SK-N-SH (cell line): ENCODE measurements at regions not wholly inside any gene's neighbourhood (a gene's known extent, or its start where the extent isn't known, plus 50 kb on each side); places are given as distances from the start of the nearest gene placed in this dataset.

Source experiments
- CTCF ChIA-PET: fragments of 300-600, 350-600 bp; formaldehyde crosslinking; extraction: SDS; loops from one replicate; lab custom pipeline; 2021; lab: Yijun Ruan, JAX
- POLR2A ChIA-PET: fragments of 350-600 bp; sonication (Branson Sonifier 250); formaldehyde crosslinking; extraction: SDS; loops from one replicate; lab custom pipeline; 2020; ENCODE audit warnings: antibody characterized with exemption, inconsistent platforms; lab: Yijun Ruan, JAX
- DNase-seq: peaks from one replicate; pipeline ENCODE4 v3.0.0; 2012
- H2AFZ ChIP-seq: fragments of 200-600 bp; sonication (generic); 2 replicates; pipeline ENCODE4 v1.8.1; 2016; ENCODE audit warnings: antibody characterized with exemption, mild to moderate bottlenecking, low read depth
- H3F3A ChIP-seq: fragments of 200-600 bp; sonication (generic); replicated peaks from 2 replicates; pipeline ENCODE3; 2016; ENCODE audit warnings: antibody characterized with exemption, mild to moderate bottlenecking; ENCODE audit not compliant: insufficient read depth
- H3K27ac ChIP-seq, 2 experiments: fragments of 200-500 bp in 1 of 2; fragments of 200-600 bp in 1 of 2; sonication (Bioruptor generic) in 1 of 2; sonication (generic), shearing (Covaris generic) in 1 of 2; 2 replicates each; pipeline versions ENCODE4 v1.5.1 to v1.6.1; 2014 to 2016; ENCODE audit warnings: low read depth in 2 of 2, inconsistent platforms in 1 of 2, low read length in 1 of 2, mild to moderate bottlenecking in 1 of 2, mixed read lengths in 1 of 2
- H3K27me3 ChIP-seq: fragments of 200-600 bp; sonication (generic), shearing (Covaris generic); 2 replicates; pipeline ENCODE4 v1.6.1; 2016; ENCODE audit warnings: mixed run types; ENCODE audit not compliant: insufficient read depth
- H3K36me3 ChIP-seq, 2 experiments: fragments of 200-500 bp in 1 of 2; fragments of 200-600 bp in 1 of 2; sonication (Bioruptor generic) in 1 of 2; sonication (generic) in 1 of 2; replicated peaks in 1 of 2; 2 replicates each; pipeline versions ENCODE3 to v1.5.1; 2014 to 2016; ENCODE audit warnings: low read length in 1 of 2, mild to moderate bottlenecking in 1 of 2; ENCODE audit not compliant: insufficient read depth in 2 of 2, control insufficient read depth in 1 of 2
- H3K4me1 ChIP-seq, 2 experiments: fragments of 200-500 bp in 1 of 2; fragments of 200-600 bp in 1 of 2; sonication (Bioruptor generic) in 1 of 2; sonication (generic), shearing (Covaris generic) in 1 of 2; 2 replicates each; pipeline versions ENCODE4 v1.5.1 to v1.6.1; 2014 to 2016; ENCODE audit warnings: low read depth in 1 of 2, low read length in 1 of 2, mixed run types in 1 of 2; ENCODE audit not compliant: insufficient read depth in 2 of 2, control insufficient read depth in 1 of 2
- H3K4me2 ChIP-seq: fragments of 200-600 bp; sonication (generic), shearing (Covaris generic); 2 replicates; pipeline ENCODE4 v1.6.1; 2017; ENCODE audit warnings: mixed run types
- H3K4me3 ChIP-seq, 2 experiments: fragments of 200-500 bp in 1 of 2; fragments of 200-600 bp in 1 of 2; sonication (Bioruptor generic) in 1 of 2; sonication (generic), shearing (Covaris generic) in 1 of 2; 2 replicates each; pipeline versions ENCODE4 v1.5.1 to v1.8.1; 2014 to 2016; ENCODE audit warnings: low read depth in 2 of 2, inconsistent platforms in 1 of 2, low read length in 1 of 2, mild to moderate bottlenecking in 1 of 2, mixed read lengths in 1 of 2, moderate library complexity in 1 of 2
- H3K79me2 ChIP-seq: fragments of 200-600 bp; sonication (generic); 2 replicates; pipeline ENCODE4 v1.8.1; 2017; ENCODE audit warnings: mild to moderate bottlenecking; ENCODE audit not compliant: insufficient read depth
- H3K9ac ChIP-seq: fragments of 200-600 bp; sonication (generic); 2 replicates; pipeline ENCODE4 v1.6.1; 2017; ENCODE audit warnings: mixed run types
- H3K9me2 ChIP-seq: fragments of 200-600 bp; sonication (generic); 2 replicates; pipeline ENCODE4 v1.6.1; 2017; ENCODE audit warnings: mixed run types
- H3K9me3 ChIP-seq: fragments of 200-600 bp; sonication (generic); 2 replicates; pipeline ENCODE4 v1.6.1; 2017; ENCODE audit warnings: mixed run types, mild to moderate bottlenecking, moderate library complexity
- H4K20me1 ChIP-seq: fragments of 200-600 bp; sonication (generic); 2 replicates; pipeline ENCODE4 v1.6.1; 2017; ENCODE audit warnings: mild to moderate bottlenecking, mixed run types; ENCODE audit not compliant: insufficient read depth
- CHD2 ChIP-seq: fragments of 150-350 bp; IDR thresholded peaks from 2 replicates; pipeline ENCODE4 v1.6.1; 2018; ENCODE audit warnings: low read length; ENCODE audit not compliant: partially characterized antibody
- ELF1 ChIP-seq: IDR thresholded peaks from 2 replicates; pipeline ENCODE4 v1.4.0; 2012
- EZH2phosphoT487 ChIP-seq: fragments of 200-600 bp; sonication (generic); IDR thresholded peaks from 2 replicates; pipeline ENCODE4 v1.6.1; 2017; ENCODE audit warnings: low read depth, mixed run types, mild to moderate bottlenecking, antibody characterized with exemption, moderate library complexity, borderline replicate concordance
- FOSL2 ChIP-seq: IDR thresholded peaks from 2 replicates; pipeline ENCODE4 v1.4.0; 2012; ENCODE audit warnings: low read depth, mild to moderate bottlenecking, moderate library complexity, borderline replicate concordance
- FOXJ3 ChIP-seq: sonication (generic); formaldehyde crosslinking; IDR thresholded peaks from 2 replicates; pipeline ENCODE4 v1.5.1; 2020; ENCODE audit warnings: mild to moderate bottlenecking, missing genetic modification reagents
- GABPA ChIP-seq: IDR thresholded peaks from 2 replicates; pipeline ENCODE4 v1.4.0; 2012; ENCODE audit warnings: low read depth, mild to moderate bottlenecking
- GATA2 ChIP-seq: sonication (generic); formaldehyde crosslinking; IDR thresholded peaks from 2 replicates; pipeline ENCODE4 v1.5.0; 2020; ENCODE audit warnings: mild to moderate bottlenecking, missing genetic modification reagents
- JUND ChIP-seq: IDR thresholded peaks from 2 replicates; pipeline ENCODE4 v1.4.0; 2012
- MAX ChIP-seq: IDR thresholded peaks from 2 replicates; pipeline ENCODE4 v1.4.0; 2012; ENCODE audit warnings: low read depth
- MXI1 ChIP-seq: IDR thresholded peaks from 2 replicates; pipeline ENCODE4 v1.6.1; 2012; ENCODE audit warnings: mild to moderate bottlenecking, low read depth, low read length, improper control_type of control experiment
- NFIC ChIP-seq: IDR thresholded peaks from 2 replicates; pipeline ENCODE4 v1.4.0; 2012; ENCODE audit warnings: borderline replicate concordance
- NRF1 ChIP-seq: IDR thresholded peaks from 2 replicates; pipeline ENCODE4 v1.6.1; 2012; ENCODE audit warnings: low read depth, mild to moderate bottlenecking, low read length
- POLR2AphosphoS5 ChIP-seq: IDR thresholded peaks from 2 replicates; pipeline ENCODE4 v1.6.1; 2012; ENCODE audit warnings: low read depth, low read length
- RAD21 ChIP-seq: IDR thresholded peaks from 2 replicates; pipeline ENCODE4 v1.6.1; 2012; ENCODE audit warnings: mild to moderate bottlenecking, low read length
- RCOR1 ChIP-seq: fragments of 150-350 bp; IDR thresholded peaks from 2 replicates; pipeline ENCODE4 v1.6.1; 2017; ENCODE audit warnings: antibody characterized with exemption, low read length
- REST ChIP-seq: IDR thresholded peaks from 2 replicates; pipeline ENCODE4 v1.6.1; 2012; ENCODE audit warnings: mild to moderate bottlenecking, low read depth, low read length, moderate library complexity
- RFX5 ChIP-seq: IDR thresholded peaks from 2 replicates; pipeline ENCODE4 v1.6.1; 2012; ENCODE audit warnings: mild to moderate bottlenecking, improper control_type of control experiment, low read length
- RXRA ChIP-seq: IDR thresholded peaks from 2 replicates; pipeline ENCODE4 v1.4.0; 2012; ENCODE audit warnings: low read depth, mild to moderate bottlenecking, borderline replicate concordance
- SIN3A ChIP-seq: IDR thresholded peaks from 2 replicates; pipeline ENCODE4 v1.6.1; 2012; ENCODE audit warnings: low read depth, mild to moderate bottlenecking, low read length, moderate library complexity, borderline replicate concordance
- SMC3 ChIP-seq: IDR thresholded peaks from 2 replicates; pipeline ENCODE4 v1.6.1; 2012; ENCODE audit warnings: low read depth, low read length, improper control_type of control experiment
- TAF1 ChIP-seq: IDR thresholded peaks from 2 replicates; pipeline ENCODE4 v1.6.1; 2012; ENCODE audit warnings: low read depth, mild to moderate bottlenecking, low read length, moderate library complexity, borderline replicate concordance
- TEAD4 ChIP-seq: IDR thresholded peaks from 2 replicates; pipeline ENCODE4 v1.4.0; 2012; ENCODE audit warnings: mild to moderate bottlenecking, borderline replicate concordance; ENCODE audit not compliant: insufficient read depth
- USF2 ChIP-seq: fragments of 150-350 bp; IDR thresholded peaks from 2 replicates; pipeline ENCODE4 v1.6.1; 2017; ENCODE audit warnings: antibody characterized with exemption, low read length, low read depth, borderline replicate concordance
- YY1 ChIP-seq: IDR thresholded peaks from 2 replicates; pipeline ENCODE4 v1.4.0; 2012; ENCODE audit warnings: low read depth, mild to moderate bottlenecking
- ZBTB33 ChIP-seq: IDR thresholded peaks from 2 replicates; pipeline ENCODE4 v1.4.0; 2012; ENCODE audit warnings: low read depth, borderline replicate concordance
- WGBS: methylation state at CpG from one replicate; pipeline ENCODE4 v1.1.6; 2017; ENCODE audit warnings: low lambda C conversion rate; 5-methylcytosine and 5-hydroxymethylcytosine counted together

- ChIA-PET POLR2A (no interaction called here), CTCF (no interaction called here)
- Histone ChIP-seq H3K9ac (no peak overlapping the region), H3K36me3 (no peaks in the 10 kb centered on the region), H3K79me2 (no peaks in the 10 kb centered on the region), H3K4me1 (no peaks in the 10 kb centered on the region; a peak in 2 of 4 replicates), H3K9me3 (no peaks in the 10 kb centered on the region), H3K9me2 (no peaks in the 10 kb centered on the region), H3K4me3 (no peak overlapping the region), H3K27me3 (no peaks in the 10 kb centered on the region), H3F3A (no peaks in the 10 kb centered on the region), H3K27ac (no peak overlapping the region), H4K20me1 (no peaks in the 10 kb centered on the region), H3K4me2 (no peak overlapping the region), H2AFZ (no peak overlapping the region)
- no peak for DNase-seq
- TF ChIP-seq RCOR1 (no peak), ELF1 (no peak), TAF1 (no peak), FOSL2 (no peak), RAD21 (no peak), RXRA (no peak), EZH2phosphoT487 (no peak), NRF1 (no peak), MXI1 (no peak), JUND (no peak), MAX (no peak), GATA2 (CRISPR knock-in tag) (no peak), YY1 (no peak), SIN3A (no peak), CHD2 (no peak), USF2 (no peak), TEAD4 (no peak)
- WGBS: 42% methylated on average over 1 of the region's 1 CpG
Measured at GRCh38 chr13:100788540-100788939, 113.9 kb upstream of the TMTC4 start.

GRCh38 chr13:100787899-100788298 lies 113.3 kb upstream of the TMTC4 start:
- no peaks in the 10 kb centered on the region for H3K79me2 ChIP-seq
- H2AFZ ChIP-seq: no peak overlapping the region
- H3K9me3 ChIP-seq: no peaks in the 10 kb centered on the region
- no peaks in the 10 kb centered on the region for H3K36me3 ChIP-seq
- no peaks in the 10 kb centered on the region; a peak in 2 of 4 replicates for H3K4me1 ChIP-seq
- CTCF ChIA-PET: no interaction called here
- H4K20me1 ChIP-seq: no peaks in the 10 kb centered on the region
- no peak overlapping the region for H3K9ac ChIP-seq
- H3K9me2 ChIP-seq: no peaks in the 10 kb centered on the region
- H3K27me3 ChIP-seq: no peaks in the 10 kb centered on the region
- DNase-seq: no peak
- no peak overlapping the region for H3K4me2 ChIP-seq
- no peak overlapping the region for H3K4me3 ChIP-seq
- no peaks in the 10 kb centered on the region for H3F3A ChIP-seq
- POLR2A ChIA-PET: no interaction called here
- no peak overlapping the region for H3K27ac ChIP-seq
- WGBS: 10% methylated on average over 1 of the region's 1 CpG
- TF ChIP-seq POLR2AphosphoS5 (no peak), NFIC (no peak), GATA2 (CRISPR knock-in tag) (no peak), SMC3 (no peak), TEAD4 (no peak), MXI1 (no peak), YY1 (no peak), FOXJ3 (CRISPR knock-in tag) (no peak), RFX5 (no peak), RXRA (no peak), REST (no peak), GABPA (no peak), ZBTB33 (no peak)
